ENCODE measurements at regions not wholly inside any gene's neighbourhood (a gene's known extent, or its start where the extent isn't known, plus 50 kb on each side); places are given as distances from the start of the nearest gene placed in this dataset.

- Histone ChIP-seq H3K27ac (ENCODE audit: insufficient read depth, low read length) (peak overlapping the region; percentile 68), H3K4me2 (ENCODE audit: extremely low read depth, insufficient read depth, low read length) (peak overlapping the region; percentile 42), H3K36me3 (ENCODE audit: control insufficient read depth, insufficient read depth, low read length) (no peaks in the 10 kb centered on the region), H3K79me2 (ENCODE audit: control insufficient read depth, insufficient read depth, low read length) (no peaks in the 10 kb centered on the region), H2AFZ (ENCODE audit: low read length) (peak overlapping the region; percentile 2), H3K9ac (ENCODE audit: insufficient read depth, low read length) (no peak overlapping the region), H3K9me3 (ENCODE audit: control insufficient read depth, insufficient read depth, low read depth, low read length) (no peaks in the 10 kb centered on the region), H3K4me1 (ENCODE audit: control insufficient read depth, extremely low read depth, insufficient read depth, low read length) (peaks cover 18% of the 10 kb centered on the region), H4K20me1 (ENCODE audit: control insufficient read depth, extremely low read depth, insufficient read depth, low read length) (no peaks in the 10 kb centered on the region), H3K27me3 (ENCODE audit: control insufficient read depth, insufficient read depth, low read length) (no peaks in the 10 kb centered on the region), H3K4me3 (replicated peaks in 1 of 4; ENCODE audit: control extremely low read depth in 1 of 4, insufficient read depth in 1 of 4, low read depth in 3 of 4, low read length in 4 of 4) (no peak overlapping the region)
- TF ChIP-seq CTCF (conservative IDR thresholded peaks at IDR 0.05 in 1 of 2, IDR thresholded peaks at IDR 0.05 in 1 of 2; ENCODE audit: low read depth in 1 of 2, low read length in 2 of 2) (no peak), EZH2 (IDR thresholded peaks at IDR 0.05; ENCODE audit: low read length, missing control alignments) (no peak)
- DNase-seq (ENCODE audit: low read depth in 2 of 2) = peak; percentile 96 to 97
These were observed 321.4 kb downstream of the IRS1 start for GRCh38 chr2:226478109-226478809.

GRCh38 chr2:226477221-226478108, 322.2 kb downstream of the IRS1 start:
- no peak overlapping the region for H3K4me3 ChIP-seq (replicated peaks in 1 of 4; ENCODE audit: control extremely low read depth in 1 of 4, insufficient read depth in 1 of 4, low read depth in 3 of 4, low read length in 4 of 4)
- no peaks in the 10 kb centered on the region for H3K79me2 ChIP-seq (ENCODE audit: control insufficient read depth, insufficient read depth, low read length)
- no peak for TF ChIP-seq CTCF (conservative IDR thresholded peaks at IDR 0.05 in 1 of 2, IDR thresholded peaks at IDR 0.05 in 1 of 2; ENCODE audit: low read depth in 1 of 2, low read length in 2 of 2)
- no peak for TF ChIP-seq EZH2 (IDR thresholded peaks at IDR 0.05; ENCODE audit: low read length, missing control alignments)
- no peaks in the 10 kb centered on the region for H3K9me3 ChIP-seq (ENCODE audit: control insufficient read depth, insufficient read depth, low read depth, low read length)
- H4K20me1 ChIP-seq (ENCODE audit: control insufficient read depth, extremely low read depth, insufficient read depth, low read length) = no peaks in the 10 kb centered on the region
- H3K4me1 ChIP-seq (ENCODE audit: control insufficient read depth, extremely low read depth, insufficient read depth, low read length) = peaks cover 16% of the 10 kb centered on the region
- DNase-seq (ENCODE audit: low read depth in 2 of 2) = peak in 1 of 2 donors; percentile 73
- H3K27ac ChIP-seq (ENCODE audit: insufficient read depth, low read length) = peak overlapping the region; percentile 68
- no peaks in the 10 kb centered on the region for H3K27me3 ChIP-seq (ENCODE audit: control insufficient read depth, insufficient read depth, low read length)
- H3K4me2 ChIP-seq (ENCODE audit: extremely low read depth, insufficient read depth, low read length) = peak overlapping the region; percentile 5
- H3K9ac ChIP-seq (ENCODE audit: insufficient read depth, low read length) = no peak overlapping the region
- no peaks in the 10 kb centered on the region for H3K36me3 ChIP-seq (ENCODE audit: control insufficient read depth, insufficient read depth, low read length)
- no peak overlapping the region for H2AFZ ChIP-seq (ENCODE audit: low read length)

GRCh38 chr2:226475650-226476049, 324.0 kb downstream of the IRS1 start:
- Histone ChIP-seq H3K27ac (ENCODE audit: insufficient read depth, low read length) (no peak overlapping the region), H3K9ac (ENCODE audit: insufficient read depth, low read length) (no peak overlapping the region), H4K20me1 (ENCODE audit: control insufficient read depth, extremely low read depth, insufficient read depth, low read length) (no peaks in the 10 kb centered on the region), H3K4me2 (ENCODE audit: extremely low read depth, insufficient read depth, low read length) (no peak overlapping the region), H3K36me3 (ENCODE audit: control insufficient read depth, insufficient read depth, low read length) (no peaks in the 10 kb centered on the region), H2AFZ (ENCODE audit: low read length) (no peak overlapping the region), H3K4me3 (replicated peaks in 1 of 4; ENCODE audit: control extremely low read depth in 1 of 4, insufficient read depth in 1 of 4, low read depth in 3 of 4, low read length in 4 of 4) (no peak overlapping the region), H3K27me3 (ENCODE audit: control insufficient read depth, insufficient read depth, low read length) (no peaks in the 10 kb centered on the region), H3K79me2 (ENCODE audit: control insufficient read depth, insufficient read depth, low read length) (no peaks in the 10 kb centered on the region), H3K9me3 (ENCODE audit: control insufficient read depth, insufficient read depth, low read depth, low read length) (no peaks in the 10 kb centered on the region), H3K4me1 (ENCODE audit: control insufficient read depth, extremely low read depth, insufficient read depth, low read length) (peaks cover 16% of the 10 kb centered on the region)
- no peak for TF ChIP-seq CTCF (conservative IDR thresholded peaks at IDR 0.05 in 1 of 2, IDR thresholded peaks at IDR 0.05 in 1 of 2; ENCODE audit: low read depth in 1 of 2, low read length in 2 of 2)
- TF ChIP-seq EZH2 (IDR thresholded peaks at IDR 0.05; ENCODE audit: low read length, missing control alignments) = no peak
- peak; percentile 68 to 89 for DNase-seq (ENCODE audit: low read depth in 2 of 2)
